ENCODE measurements at regions not wholly inside any gene's neighbourhood (a gene's known extent, or its start where the extent isn't known, plus 50 kb on each side); places are given as distances from the start of the nearest gene placed in this dataset.

DNA sequence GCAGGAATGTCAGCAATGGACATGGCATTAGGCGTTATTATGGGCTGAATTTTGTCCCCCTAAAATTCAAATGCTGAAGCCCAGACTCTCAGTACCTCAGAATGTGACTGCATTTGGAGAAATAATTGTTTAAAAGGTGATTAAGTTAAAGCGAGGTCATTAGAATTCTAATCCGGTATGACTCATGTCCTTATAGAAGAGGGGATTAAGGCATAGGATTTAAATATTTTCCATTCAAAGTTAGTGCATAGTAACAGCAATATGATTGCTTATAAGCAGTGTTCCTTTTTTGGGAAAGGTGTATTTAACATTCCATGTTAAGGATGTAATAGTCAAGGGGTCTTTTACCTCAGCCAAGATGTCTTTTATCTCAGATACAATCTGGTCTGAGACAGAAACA lies 95.5 kb downstream of the NHLRC3 start:
- H3K4me1 ChIP-seq (ENCODE audit: insufficient read depth): no peaks in the 10 kb centered on the region
- no peaks in the 10 kb centered on the region for H3K36me3 ChIP-seq (ENCODE audit: insufficient read depth)
- no peak overlapping the region for H3K4me3 ChIP-seq (ENCODE audit: low read depth, low read length)
- 87% methylated on average over 3 of the region's 3 CpGs for WGBS
- DNase-seq (ENCODE audit: extremely low spot score): no peak
- no peak overlapping the region for H3K27ac ChIP-seq (ENCODE audit: low read depth)

DNA sequence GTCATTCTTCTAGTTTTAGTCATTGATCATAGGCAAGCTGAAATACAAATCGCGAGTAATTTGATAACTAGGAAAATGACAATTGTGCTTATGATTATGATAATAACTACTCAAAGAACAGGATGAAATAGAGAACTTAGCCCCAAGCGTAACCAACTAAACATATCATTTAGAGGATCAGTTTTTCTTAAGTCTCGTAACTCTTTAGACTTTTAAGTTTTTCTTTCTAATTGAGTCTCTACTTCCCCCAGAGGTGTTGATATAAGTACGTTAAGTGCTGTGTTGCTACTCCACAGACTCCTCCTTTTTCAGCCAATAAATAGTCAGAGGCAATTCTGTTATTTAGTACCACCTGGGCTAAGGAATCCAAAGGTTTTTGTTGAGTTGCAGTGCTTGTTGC lies 96.3 kb downstream of the NHLRC3 start:
- H3K4me1 ChIP-seq (ENCODE audit: insufficient read depth): no peaks in the 10 kb centered on the region
- WGBS: 81% methylated on average over 5 of the region's 5 CpGs
- no peaks in the 10 kb centered on the region for H3K36me3 ChIP-seq (ENCODE audit: insufficient read depth)
- no peak overlapping the region for H3K4me3 ChIP-seq (ENCODE audit: low read depth, low read length)
- no peak for DNase-seq (ENCODE audit: extremely low spot score)
- H3K27ac ChIP-seq (ENCODE audit: low read depth): no peak overlapping the region

DNA sequence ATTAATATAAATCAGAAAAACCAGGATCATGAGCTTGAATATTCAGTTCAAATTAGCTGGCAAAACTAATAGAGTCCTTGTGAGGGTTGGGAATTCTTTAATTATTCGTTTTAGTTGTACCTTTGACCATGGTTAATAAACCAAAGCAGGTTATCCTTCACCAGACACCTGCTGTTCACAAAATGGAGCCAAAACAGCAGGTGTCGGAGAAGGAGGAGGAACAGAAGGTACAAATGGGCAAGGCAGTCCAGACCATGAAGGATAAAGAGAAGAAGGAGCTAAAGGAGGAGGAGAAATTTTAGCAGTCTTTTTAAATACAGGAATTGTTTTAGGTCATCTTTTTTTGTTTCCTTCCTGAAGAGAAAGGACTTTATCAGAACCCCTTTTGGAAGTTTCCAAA lies 106.1 kb downstream of the NHLRC3 start:
- 69% methylated on average over 2 of the region's 2 CpGs for WGBS
- no peaks in the 10 kb centered on the region for H3K36me3 ChIP-seq (ENCODE audit: insufficient read depth)
- no peaks in the 10 kb centered on the region for H3K4me1 ChIP-seq (ENCODE audit: insufficient read depth)
- DNase-seq (ENCODE audit: extremely low spot score): no peak
- H3K4me3 ChIP-seq (ENCODE audit: low read depth, low read length): no peak overlapping the region
- H3K27ac ChIP-seq (ENCODE audit: low read depth): no peak overlapping the region

DNA sequence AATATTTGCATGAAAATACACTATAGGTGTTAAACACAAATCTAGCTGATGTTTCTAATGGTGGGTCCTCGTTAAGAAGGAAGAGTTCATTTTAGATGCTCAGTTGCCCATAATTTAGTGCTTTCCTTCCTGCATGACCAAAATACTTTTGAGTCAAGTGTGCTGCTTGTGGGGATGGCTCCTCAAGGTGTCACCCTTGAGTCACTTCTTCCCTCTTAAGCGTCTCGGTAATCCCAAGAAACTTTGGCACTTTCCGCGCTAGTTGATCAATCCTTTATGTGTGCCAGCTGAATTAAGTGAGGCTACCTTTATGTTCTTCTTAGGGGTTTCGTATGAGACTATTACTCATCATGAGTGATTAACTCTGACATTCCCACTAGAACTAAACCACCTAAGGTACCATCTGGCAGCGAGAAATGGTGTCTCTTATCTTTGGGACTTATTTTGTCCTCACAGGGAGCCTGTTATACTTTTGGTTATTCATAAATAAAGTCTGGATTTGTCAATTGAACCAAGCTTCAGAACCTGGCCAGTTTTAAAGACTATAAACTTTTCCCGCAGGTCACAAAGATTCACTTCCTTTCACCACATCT lies 106.8 kb downstream of the NHLRC3 start:
- no peak overlapping the region for H3K4me3 ChIP-seq (ENCODE audit: low read depth, low read length)
- no peaks in the 10 kb centered on the region for H3K4me1 ChIP-seq (ENCODE audit: insufficient read depth)
- no peaks in the 10 kb centered on the region for H3K36me3 ChIP-seq (ENCODE audit: insufficient read depth)
- no peak overlapping the region for H3K27ac ChIP-seq (ENCODE audit: low read depth)
- 19% methylated on average over 8 of the region's 8 CpGs for WGBS
- DNase-seq (ENCODE audit: extremely low spot score): peak; percentile 25

DNA sequence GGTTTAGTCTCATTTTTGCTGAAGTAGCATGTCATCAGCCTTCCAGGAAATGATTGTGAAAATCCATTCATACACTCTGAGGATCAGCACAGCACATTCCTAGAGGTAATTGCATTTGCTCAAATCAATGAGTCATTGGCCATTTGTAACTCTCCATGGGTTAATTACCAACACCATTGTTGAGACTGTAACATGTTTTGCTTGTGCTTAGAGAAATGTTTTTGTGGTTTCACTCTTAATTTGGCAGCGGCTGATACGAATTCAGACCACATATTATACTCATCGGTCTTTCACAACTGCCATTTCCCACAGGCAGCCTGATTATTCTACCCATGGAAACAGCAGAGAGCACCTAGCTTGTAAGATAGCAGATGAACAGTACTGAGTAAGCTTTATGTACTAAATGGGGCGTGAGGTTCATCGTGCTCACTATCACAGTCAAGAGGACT lies 110.3 kb downstream of the NHLRC3 start:
- Histone ChIP-seq H3K36me3 (ENCODE audit: insufficient read depth) (no peaks in the 10 kb centered on the region), H3K4me1 (ENCODE audit: insufficient read depth) (no peaks in the 10 kb centered on the region), H3K4me3 (ENCODE audit: low read depth, low read length) (no peak overlapping the region), H3K27ac (ENCODE audit: low read depth) (no peak overlapping the region)
- DNase-seq (ENCODE audit: extremely low spot score): no peak
- WGBS: 80% methylated on average over 5 of the region's 5 CpGs

DNA sequence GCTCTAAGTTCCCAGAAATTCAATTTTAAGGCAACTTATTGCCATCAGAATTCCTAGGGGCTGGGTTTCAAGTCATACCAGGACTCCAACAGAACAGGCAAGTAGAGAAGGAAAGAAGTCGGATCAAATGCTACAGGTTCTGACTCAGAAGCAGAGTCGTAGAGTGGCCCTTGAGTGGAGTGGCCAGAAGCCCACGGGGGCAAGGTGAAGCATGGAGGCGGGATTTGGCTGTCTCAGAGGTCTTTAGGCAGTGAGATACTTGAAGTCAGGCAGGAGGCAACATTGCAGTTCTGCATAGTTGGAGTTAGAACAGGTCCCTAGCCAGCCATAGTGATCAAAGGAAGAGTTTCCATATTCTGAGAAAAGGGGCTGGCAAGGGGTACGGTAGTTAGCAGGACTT lies 111.6 kb downstream of the NHLRC3 start:
- Histone ChIP-seq H3K4me1 (ENCODE audit: insufficient read depth) (no peaks in the 10 kb centered on the region), H3K4me3 (ENCODE audit: low read depth, low read length) (no peak overlapping the region), H3K27ac (ENCODE audit: low read depth) (no peak overlapping the region), H3K36me3 (ENCODE audit: insufficient read depth) (no peaks in the 10 kb centered on the region)
- whole genome bisulfite sequencing: 93% methylated on average over 5 of the region's 5 CpGs
- no peak for DNase-seq (ENCODE audit: extremely low spot score)

DNA sequence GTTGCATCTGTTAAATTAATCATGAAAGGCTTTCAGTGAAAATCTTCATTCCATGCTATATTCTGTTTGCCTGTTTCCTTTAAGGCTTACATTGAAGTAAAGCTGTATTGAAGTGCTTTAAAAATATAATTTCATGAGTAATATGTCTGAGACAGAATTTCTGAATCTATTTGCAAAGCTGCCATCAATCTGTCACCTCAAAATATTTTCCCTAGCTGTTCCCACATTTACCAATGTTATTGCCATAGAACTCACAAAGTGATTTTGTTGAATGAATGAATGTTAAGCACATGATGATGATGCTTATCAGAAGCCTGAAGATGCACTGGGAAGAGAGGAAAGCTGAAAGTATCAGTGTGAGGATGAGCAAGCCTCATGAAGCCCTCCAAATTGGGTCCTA lies 115.8 kb downstream of the NHLRC3 start:
- no peaks in the 10 kb centered on the region for H3K4me1 ChIP-seq (ENCODE audit: insufficient read depth)
- H3K4me3 ChIP-seq (ENCODE audit: low read depth, low read length): no peak overlapping the region
- H3K27ac ChIP-seq (ENCODE audit: low read depth): no peak overlapping the region
- H3K36me3 ChIP-seq (ENCODE audit: insufficient read depth): no peaks in the 10 kb centered on the region
- no peak for DNase-seq (ENCODE audit: extremely low spot score)

DNA sequence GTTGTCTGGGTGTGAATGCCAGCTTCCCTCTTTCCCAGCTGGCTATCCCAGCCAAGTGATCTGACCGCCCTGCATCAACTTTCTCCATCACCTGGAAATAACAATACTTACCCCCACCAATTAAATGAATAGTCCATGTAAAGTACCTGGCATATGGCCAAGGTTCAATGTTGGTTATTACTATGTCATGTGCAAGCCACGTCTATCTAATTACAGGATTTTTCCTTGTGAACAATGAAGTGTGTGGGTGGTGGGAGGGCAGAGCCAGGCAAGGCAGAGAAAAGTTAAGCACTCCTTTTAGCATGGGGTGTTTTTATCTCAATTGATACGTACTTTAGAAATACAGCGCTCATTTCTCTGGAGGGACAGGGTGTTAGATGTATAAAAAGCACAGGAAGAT lies 121.1 kb downstream of the NHLRC3 start:
- 63% methylated on average over 4 of the region's 4 CpGs for WGBS
- no peaks in the 10 kb centered on the region for H3K4me1 ChIP-seq (ENCODE audit: insufficient read depth)
- no peak overlapping the region for H3K4me3 ChIP-seq (ENCODE audit: low read depth, low read length)
- no peaks in the 10 kb centered on the region for H3K36me3 ChIP-seq (ENCODE audit: insufficient read depth)
- H3K27ac ChIP-seq (ENCODE audit: low read depth): no peak overlapping the region
- no peak for DNase-seq (ENCODE audit: extremely low spot score)

DNA sequence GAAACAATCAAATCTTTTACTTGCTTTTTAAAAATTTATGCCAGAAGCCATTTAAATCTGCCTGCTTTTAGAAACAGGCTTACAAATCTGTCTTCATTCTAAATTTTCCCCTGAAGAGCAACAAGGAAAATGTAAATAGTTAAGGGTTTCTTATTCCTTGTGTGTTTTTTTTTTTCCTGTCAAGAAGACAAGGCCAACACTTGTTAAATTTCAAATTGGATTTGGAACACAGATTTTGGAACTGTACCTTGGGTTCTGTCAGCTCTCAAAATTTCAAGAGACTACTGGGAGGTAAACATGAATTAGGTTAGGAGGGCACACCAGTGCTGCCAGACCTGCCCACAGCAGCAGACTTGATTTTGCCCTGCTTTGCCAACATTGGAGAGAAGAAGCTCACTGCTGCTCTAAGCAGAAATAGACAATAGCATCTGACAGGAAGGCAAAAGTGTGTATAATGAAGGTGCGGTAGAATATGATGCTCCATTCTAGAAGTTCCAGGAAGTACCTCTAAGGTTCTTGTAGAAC lies 121.7 kb downstream of the NHLRC3 start:
- no peak overlapping the region for H3K4me3 ChIP-seq (ENCODE audit: low read depth, low read length)
- 83% methylated on average over 1 of the region's 1 CpG for WGBS
- no peaks in the 10 kb centered on the region for H3K4me1 ChIP-seq (ENCODE audit: insufficient read depth)
- H3K27ac ChIP-seq (ENCODE audit: low read depth): no peak overlapping the region
- H3K36me3 ChIP-seq (ENCODE audit: insufficient read depth): no peaks in the 10 kb centered on the region
- DNase-seq (ENCODE audit: extremely low spot score): no peak

DNA sequence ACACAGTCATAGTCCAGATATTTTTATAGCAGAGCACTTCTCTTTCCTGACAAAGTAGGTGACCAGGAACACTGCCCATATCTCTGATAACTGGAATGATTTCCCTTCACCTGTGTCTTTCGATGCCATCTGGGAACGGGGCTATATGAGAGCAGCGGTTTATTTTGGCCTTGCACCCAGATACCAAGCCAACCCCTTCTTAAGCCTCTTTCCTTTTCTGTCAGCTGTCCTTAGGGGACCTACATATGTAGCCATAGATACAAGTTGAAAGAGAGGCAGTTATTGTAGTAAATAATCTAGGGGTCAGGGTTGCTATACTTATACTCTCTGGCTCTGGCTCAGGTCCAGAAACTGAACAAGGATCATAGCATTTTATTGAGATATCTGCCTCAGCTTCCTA lies 128.8 kb downstream of the NHLRC3 start:
- no peak overlapping the region for H3K4me3 ChIP-seq (ENCODE audit: low read depth, low read length)

DNA sequence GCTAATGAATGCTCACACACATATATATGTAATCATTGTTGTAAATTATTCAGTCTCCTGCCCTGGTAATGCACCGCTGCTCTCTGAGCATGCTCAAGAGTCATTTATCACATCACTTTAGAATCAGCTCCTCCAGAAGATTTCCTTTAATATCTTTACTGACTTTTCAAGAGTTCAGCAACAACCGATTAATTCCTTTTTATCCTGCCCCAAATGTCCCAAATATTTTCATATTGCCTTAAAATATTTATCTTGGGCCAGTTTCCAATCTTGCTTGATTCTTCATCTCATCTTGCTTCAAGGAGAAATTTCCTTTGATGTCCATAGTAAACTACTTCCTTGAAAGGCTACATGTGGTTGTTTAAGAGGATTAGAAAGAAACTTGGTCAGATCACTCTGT lies 132.5 kb downstream of the NHLRC3 start:
- Histone ChIP-seq H3K27ac (ENCODE audit: low read depth) (no peak overlapping the region), H3K4me3 (ENCODE audit: low read depth, low read length) (no peak overlapping the region), H3K36me3 (ENCODE audit: insufficient read depth) (no peaks in the 10 kb centered on the region), H3K4me1 (ENCODE audit: insufficient read depth) (no peaks in the 10 kb centered on the region)
- 42% methylated on average over 2 of the region's 2 CpGs for WGBS
- DNase-seq (ENCODE audit: extremely low spot score): no peak

More for the DNA sequence above, 128.8 kb downstream of the NHLRC3 start:
- DNase-seq (ENCODE audit: extremely low spot score): no peak
- 60% methylated on average over 3 of the region's 3 CpGs for WGBS
- H3K27ac ChIP-seq (ENCODE audit: low read depth): no peak overlapping the region
- no peaks in the 10 kb centered on the region for H3K36me3 ChIP-seq (ENCODE audit: insufficient read depth)
- H3K4me1 ChIP-seq (ENCODE audit: insufficient read depth): no peaks in the 10 kb centered on the region

DNA sequence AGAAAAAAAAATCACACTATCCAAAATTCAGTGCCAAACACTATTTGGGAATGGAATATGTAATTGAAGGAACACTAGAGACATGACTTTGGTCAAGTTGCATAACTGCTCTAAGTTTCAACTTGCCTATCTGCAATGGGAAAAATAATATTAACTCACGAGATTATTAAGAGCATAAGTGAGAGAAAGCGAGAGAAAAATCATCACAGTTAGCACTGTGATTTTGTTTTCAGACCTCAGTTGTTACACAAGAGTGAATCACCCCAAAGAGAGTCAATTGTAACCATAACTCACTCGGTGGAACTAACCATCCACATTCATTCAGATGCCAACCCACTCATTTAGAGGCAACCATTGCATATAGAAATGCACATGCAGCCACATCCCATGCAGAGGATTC lies 147.1 kb downstream of the NHLRC3 start:
- H3K4me3 ChIP-seq (ENCODE audit: low read depth, low read length): no peak overlapping the region
- 78% methylated on average over 3 of the region's 3 CpGs for WGBS
- DNase-seq (ENCODE audit: extremely low spot score): no peak
- no peaks in the 10 kb centered on the region for H3K36me3 ChIP-seq (ENCODE audit: insufficient read depth)
- H3K27ac ChIP-seq (ENCODE audit: low read depth): no peak overlapping the region
- H3K4me1 ChIP-seq (ENCODE audit: insufficient read depth): no peaks in the 10 kb centered on the region

DNA sequence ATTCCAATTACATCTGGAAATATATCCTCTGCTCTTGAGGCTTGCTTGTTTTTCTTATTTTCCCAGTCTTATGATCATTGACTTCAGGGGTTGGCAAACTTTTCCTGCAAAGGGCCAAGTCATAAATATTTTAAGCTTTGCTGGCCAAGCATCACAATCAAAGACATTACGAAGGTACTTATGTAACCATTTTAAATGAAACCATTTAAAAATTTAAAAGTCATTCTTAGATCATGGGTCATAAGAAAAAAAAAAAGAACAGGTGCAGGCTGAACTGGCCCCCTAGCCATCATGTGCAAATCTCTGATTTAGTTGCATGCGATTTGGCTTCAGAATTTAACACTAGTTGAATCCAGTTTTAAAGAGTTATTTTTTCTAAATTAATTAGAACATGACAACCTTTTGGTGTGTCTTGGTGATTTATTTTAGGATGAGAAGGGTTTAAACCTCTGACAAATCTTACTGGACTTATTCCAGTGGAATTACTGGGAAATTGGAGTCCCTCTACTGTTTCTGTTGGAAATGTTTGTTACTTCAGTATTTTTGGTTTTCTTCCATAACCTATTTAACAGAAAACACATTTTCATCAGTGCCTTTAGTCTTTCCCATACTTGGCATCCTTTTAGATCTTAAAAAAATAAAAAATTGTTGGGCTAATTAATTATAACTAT lies 148.1 kb downstream of the NHLRC3 start:
- 42% methylated on average over 2 of the region's 2 CpGs for WGBS
- Histone ChIP-seq H3K4me3 (ENCODE audit: low read depth, low read length) (no peak overlapping the region), H3K4me1 (ENCODE audit: insufficient read depth) (no peaks in the 10 kb centered on the region), H3K36me3 (ENCODE audit: insufficient read depth) (no peaks in the 10 kb centered on the region), H3K27ac (ENCODE audit: low read depth) (no peak overlapping the region)
- peak; percentile 28 for DNase-seq (ENCODE audit: extremely low spot score)

DNA sequence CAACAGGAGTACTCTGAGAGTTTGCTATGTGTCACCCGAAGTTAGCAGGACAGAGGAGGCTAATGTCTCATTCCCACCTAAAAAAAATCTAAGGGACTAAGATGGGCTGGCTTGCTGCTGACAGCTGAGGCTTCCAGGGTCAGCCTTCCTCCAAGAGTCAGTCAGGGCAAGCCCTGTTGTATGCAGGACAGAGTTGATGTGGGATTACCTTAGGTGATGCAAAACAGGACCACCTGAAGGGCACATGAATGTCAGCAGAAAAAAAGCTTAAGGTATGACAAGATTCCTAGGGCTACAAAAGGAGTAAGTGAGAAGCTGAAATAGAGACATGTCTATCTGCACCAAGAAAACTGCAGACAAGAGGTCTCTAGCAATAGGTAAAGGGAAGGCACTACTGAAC lies 151.5 kb downstream of the NHLRC3 start:
- no peak for DNase-seq (ENCODE audit: extremely low spot score)
- WGBS: 79% methylated on average over 1 of the region's 1 CpG
- no peaks in the 10 kb centered on the region for H3K36me3 ChIP-seq (ENCODE audit: insufficient read depth)
- H3K27ac ChIP-seq (ENCODE audit: low read depth): no peak overlapping the region
- H3K4me1 ChIP-seq (ENCODE audit: insufficient read depth): no peaks in the 10 kb centered on the region
- no peak overlapping the region for H3K4me3 ChIP-seq (ENCODE audit: low read depth, low read length)

Measured in urinary bladder (tissue), 3 donors.